H1 (cell line): ENCODE measurements at regions not wholly inside any gene's neighbourhood (a gene's known extent, or its start where the extent isn't known, plus 50 kb on each side); places are given as distances from the start of the nearest gene placed in this dataset.

Experiments
- CTCF ChIA-PET: fragments of 300-600 bp; sonication (Branson Sonifier 250); formaldehyde crosslinking; loops from one replicate; lab custom pipeline; 2021; ENCODE audit not compliant: partially characterized antibody; lab: Charles Lee
- POLR2A ChIA-PET: fragments of 300-600 bp; sonication (Branson Sonifier 250); formaldehyde crosslinking; loops from one replicate; lab custom pipeline; 2021; ENCODE audit warnings: inconsistent platforms; ENCODE audit not compliant: partially characterized antibody; lab: Charles Lee
- DNase-seq, 2 experiments: peaks; one replicate each; pipeline versions ENCODE4 v3.0.0 to v3.0.0-alpha.2; 2010 to 2022; ENCODE audit warnings: low spot score in 2 of 2, low read depth in 1 of 2, mixed read lengths in 1 of 2
- FAIRE-seq: peaks from 2 replicates; lab custom pipeline; 2011; peaks lifted over from hg19 to GRCh38; lab: Jason Lieb, UNC
- H2AFZ ChIP-seq: 2 replicates; pipeline ENCODE4 v1.8.1; 2012; ENCODE audit warnings: low read length, inconsistent platforms
- H2AK5ac ChIP-seq: 2 replicates; pipeline ENCODE4 v1.6.1; 2013; ENCODE audit warnings: low read depth, low read length
- H2BK120ac ChIP-seq: replicated peaks from 2 replicates; pipeline ENCODE3; 2013; ENCODE audit warnings: low read depth, low read length, inconsistent platforms
- H2BK12ac ChIP-seq: 2 replicates; pipeline ENCODE4 v1.6.1; 2013; ENCODE audit warnings: low read depth, low read length
- H2BK15ac ChIP-seq: 2 replicates; pipeline ENCODE4 v1.6.1; 2013; ENCODE audit warnings: low read length
- H2BK20ac ChIP-seq: 2 replicates; pipeline ENCODE4 v1.6.1; 2013; ENCODE audit warnings: low read length
- H2BK5ac ChIP-seq: 2 replicates; pipeline ENCODE4 v1.6.1; 2013; ENCODE audit warnings: low read depth, low read length
- H3K14ac ChIP-seq: 2 replicates; pipeline ENCODE4 v1.6.1; 2013; ENCODE audit warnings: inconsistent platforms; ENCODE audit not compliant: insufficient read length
- H3K18ac ChIP-seq: 2 replicates; pipeline ENCODE4 v1.6.1; 2013; ENCODE audit warnings: low read length; ENCODE audit errors: extremely low read depth
- H3K23ac ChIP-seq: 2 replicates; pipeline ENCODE4 v1.6.1; 2013; ENCODE audit warnings: inconsistent platforms; ENCODE audit not compliant: insufficient read length
- H3K23me2 ChIP-seq: 2 replicates; pipeline ENCODE4 v1.6.1; 2013; ENCODE audit warnings: low read depth, low read length
- H3K27ac ChIP-seq: 2 replicates; pipeline ENCODE4 v1.6.1; 2011; ENCODE audit warnings: low read depth, low read length, inconsistent platforms
- H3K27me3 ChIP-seq, 4 experiments: replicated peaks in 1 of 4; 1 replicate in 1 of 4; 2 replicates in 3 of 4; pipeline versions ENCODE4 v1.6.1 to v1.8.1; 2011 to 2013; ENCODE audit warnings: low read length in 3 of 4, mild to moderate bottlenecking in 3 of 4, inconsistent platforms in 2 of 4, mixed read lengths in 2 of 4, moderate library complexity in 1 of 4; ENCODE audit not compliant: control insufficient read depth in 3 of 4, insufficient read depth in 3 of 4; ENCODE audit errors: extremely low read depth in 1 of 4
- H3K36me3 ChIP-seq, 4 experiments: 2 replicates each; pipeline versions ENCODE4 v1.6.1 to v1.8.1; 2011 to 2013; ENCODE audit warnings: mild to moderate bottlenecking in 4 of 4, low read length in 3 of 4, moderate library complexity in 2 of 4, control low read depth in 1 of 4, inconsistent platforms in 1 of 4; ENCODE audit not compliant: insufficient read depth in 4 of 4, control insufficient read depth in 2 of 4
- H3K4ac ChIP-seq: replicated peaks from 2 replicates; pipeline ENCODE3; 2013; ENCODE audit warnings: low read length, low read depth, mixed read lengths, inconsistent platforms; ENCODE audit not compliant: insufficient read length
- H3K4me1 ChIP-seq, 4 experiments: replicated peaks in 1 of 4; 1 replicate in 1 of 4; 2 replicates in 3 of 4; pipeline versions ENCODE4 v1.6.1 to v1.8.1; 2011 to 2013; ENCODE audit warnings: low read length in 3 of 4, inconsistent platforms in 2 of 4, mixed read lengths in 1 of 4; ENCODE audit not compliant: insufficient read depth in 4 of 4, control insufficient read depth in 3 of 4
- H3K4me2 ChIP-seq, 2 experiments: 2 replicates each; pipeline versions ENCODE4 v1.6.1 to v1.8.1; 2011 to 2013; ENCODE audit warnings: low read depth in 2 of 2, low read length in 2 of 2, control low read depth in 1 of 2, inconsistent platforms in 1 of 2, mild to moderate bottlenecking in 1 of 2; ENCODE audit not compliant: insufficient read depth in 1 of 2
- H3K4me3 ChIP-seq, 4 experiments: fragments of 200-600, 300-600 bp in 1 of 4; sonication (generic), shearing (Covaris generic), sonication (Bioruptor Twin) in 1 of 4; 2 replicates each; pipeline versions ENCODE4 v1.5.1 to v1.8.1; 2011 to 2016; ENCODE audit warnings: low read length in 4 of 4, low read depth in 3 of 4, control low read depth in 2 of 4, inconsistent platforms in 2 of 4, mild to moderate bottlenecking in 2 of 4, mixed read lengths in 1 of 4, moderate library complexity in 1 of 4; ENCODE audit not compliant: insufficient read depth in 2 of 4; ENCODE audit errors: extremely low read depth in 1 of 4
- H3K56ac ChIP-seq: replicated peaks from 2 replicates; pipeline ENCODE3; 2013; ENCODE audit warnings: low read depth, mild to moderate bottlenecking, mixed read lengths, low read length, inconsistent platforms; ENCODE audit not compliant: insufficient read length
- H3K79me1 ChIP-seq: 2 replicates; pipeline ENCODE4 v1.6.1; 2013; ENCODE audit warnings: low read depth, low read length, control low read depth
- H3K79me2 ChIP-seq, 2 experiments: 2 replicates each; pipeline versions ENCODE4 v1.6.1 to v1.8.1; 2012 to 2013; ENCODE audit warnings: low read length in 2 of 2, mild to moderate bottlenecking in 2 of 2, inconsistent platforms in 1 of 2; ENCODE audit not compliant: insufficient read depth in 2 of 2, control insufficient read depth in 1 of 2
- H3K9ac ChIP-seq, 4 experiments: replicated peaks in 1 of 4; 1 replicate in 1 of 4; 2 replicates in 3 of 4; pipeline versions ENCODE4 v1.6.1 to v1.8.1; 2011 to 2013; ENCODE audit warnings: low read depth in 3 of 4, low read length in 3 of 4, control low read depth in 2 of 4, mild to moderate bottlenecking in 2 of 4, moderate library complexity in 2 of 4, inconsistent platforms in 1 of 4; ENCODE audit errors: extremely low read depth in 1 of 4
- H3K9me3 ChIP-seq, 2 experiments: 2 replicates each; pipeline versions ENCODE4 v1.6.1 to v1.8.1; 2012 to 2013; ENCODE audit warnings: mild to moderate bottlenecking in 2 of 2, moderate library complexity in 2 of 2, control low read depth in 1 of 2, inconsistent platforms in 1 of 2, low read depth in 1 of 2, low read length in 1 of 2, mixed read lengths in 1 of 2; ENCODE audit not compliant: insufficient read depth in 2 of 2
- H4K20me1 ChIP-seq, 2 experiments: replicated peaks in 1 of 2; 2 replicates each; pipeline versions ENCODE3 to v1.8.1; 2011 to 2013; ENCODE audit warnings: inconsistent platforms in 2 of 2, low read length in 2 of 2, mild to moderate bottlenecking in 1 of 2; ENCODE audit not compliant: insufficient read depth in 2 of 2, control insufficient read depth in 1 of 2
- H4K5ac ChIP-seq: 2 replicates; pipeline ENCODE4 v1.6.1; 2013; ENCODE audit warnings: low read length, low read depth, mixed read lengths, inconsistent platforms; ENCODE audit not compliant: insufficient read length
- H4K8ac ChIP-seq: 2 replicates; pipeline ENCODE4 v1.8.0; 2013; ENCODE audit warnings: mild to moderate bottlenecking, moderate library complexity, low read length, inconsistent platforms; ENCODE audit not compliant: insufficient read depth; ENCODE audit errors: extremely low read depth
- H4K91ac ChIP-seq: replicated peaks from 2 replicates; pipeline ENCODE3; 2013; ENCODE audit warnings: low read length, mixed read lengths, inconsistent platforms; ENCODE audit not compliant: insufficient read length
- ASH2L ChIP-seq: fragments of 200-600, 300-600 bp; sonication (generic); IDR thresholded peaks from one replicate; pipeline ENCODE4 v1.7.1; 2017; ENCODE audit warnings: low read length
- CHD1 ChIP-seq: IDR thresholded peaks from 2 replicates; pipeline ENCODE4 v1.6.1; 2012; ENCODE audit warnings: low read depth, low read length, improper control_type of control experiment
- CHD2 ChIP-seq: IDR thresholded peaks from 2 replicates; pipeline ENCODE4 v1.6.1; 2012; ENCODE audit warnings: low read length, improper control_type of control experiment
- CTBP2 ChIP-seq: IDR thresholded peaks from 2 replicates; pipeline ENCODE4 v1.7.0; 2011; ENCODE audit warnings: borderline replicate concordance, mild to moderate bottlenecking, moderate library complexity, mixed read lengths, low read length; ENCODE audit not compliant: insufficient read depth, insufficient read length
- MAX ChIP-seq: IDR thresholded peaks from 2 replicates; pipeline ENCODE4 v1.6.1; 2012; ENCODE audit warnings: inconsistent platforms
- POLR2AphosphoS5 ChIP-seq: IDR thresholded peaks from 2 replicates; pipeline ENCODE4 v1.6.1; 2011; ENCODE audit warnings: low read depth, low read length
- SAP30 ChIP-seq: fragments of 300-600 bp; sonication (generic); IDR thresholded peaks from 2 replicates; pipeline ENCODE4 v1.7.1; 2012; ENCODE audit warnings: low read length, moderate library complexity, mild to moderate bottlenecking, inconsistent platforms; ENCODE audit not compliant: insufficient read depth, insufficient replicate concordance
- SIRT6 ChIP-seq: IDR thresholded peaks from one replicate; pipeline ENCODE4 v1.7.1; 2012; ENCODE audit warnings: low read length, inconsistent platforms
- SP1 ChIP-seq: IDR thresholded peaks from 2 replicates; pipeline ENCODE4 v1.6.1; 2011; ENCODE audit warnings: low read depth, low read length
- TBP ChIP-seq: IDR thresholded peaks from 2 replicates; pipeline ENCODE4 v1.6.1; 2011; ENCODE audit warnings: low read depth, low read length, improper control_type of control experiment
- ZNF274 ChIP-seq: IDR thresholded peaks from 2 replicates; pipeline ENCODE4 v1.7.0; 2012; ENCODE audit warnings: low read length, borderline replicate concordance; ENCODE audit errors: extremely low read depth
- WGBS, 2 experiments: shearing (Covaris generic) in 1 of 2; methylation state at CpG; one replicate each; pipeline versions ENCODE4 v1.1.6 to v1.1.7; 2013 to 2015; ENCODE audit warnings: low lambda C conversion rate in 2 of 2, mixed read lengths in 2 of 2, inconsistent platforms in 1 of 2, low coverage in 1 of 2, missing lambda C conversion rate in 1 of 2; ENCODE audit not compliant: insufficient replicate concordance in 2 of 2, insufficient coverage in 1 of 2, insufficient read length in 1 of 2; ENCODE audit errors: extremely low coverage in 1 of 2, missing lambda C conversion rate in 1 of 2; 5-methylcytosine and 5-hydroxymethylcytosine counted together

- H3K4me2 ChIP-seq, result peak overlapping the region; percentile 23 to 44
- no peak overlapping the region; a peak in 1 of 7 replicates for H3K9ac ChIP-seq
- H2BK15ac ChIP-seq, result no peak overlapping the region
- H3K18ac ChIP-seq, result peak overlapping the region; percentile 71; the same call in 1 of the 2 replicates
- H3K23me2 ChIP-seq, result no peaks in the 10 kb centered on the region
- no peaks in the 10 kb centered on the region for H3K79me2 ChIP-seq
- no peaks in the 10 kb centered on the region for H3K9me3 ChIP-seq
- H3K4me3 ChIP-seq, result peak overlapping the region in 1 of 4 experiments; percentile 33; a peak in 1 of 8 replicates
- no peak overlapping the region for H2BK20ac ChIP-seq
- peak; percentile 53 to 77 for DNase-seq
- 73% methylated on average over 38 of the region's 45 CpGs; no CpG with 5 or more reads in 1 of the 2 experiments for WGBS, 2 experiments
- ChIA-PET POLR2A (interaction anchor here (1.1 to 3.6 kb wide), 4 partner anchors 9 to 57 kb away, joined by 3 to 24 read pairs (median 4); no protein-coding TSS in a partner anchor), CTCF (interaction anchor here (1.2 to 3.0 kb wide), 11 partner anchors 8 to 338 kb away, joined by 3 to 16 read pairs (median 6); no protein-coding TSS in a partner anchor)
- peak overlapping the region; percentile 80 for H4K91ac ChIP-seq
- H2AFZ ChIP-seq, result peak overlapping the region; percentile 93; the same call in 1 of the 2 replicates
- H3K27me3 ChIP-seq, result peaks cover 0 to 9% (median 5%) of the 10 kb centered on the region in 4 experiments; a peak in 4 of 7 replicates
- H2AK5ac ChIP-seq, result no peak overlapping the region
- no peaks in the 10 kb centered on the region for H3K79me1 ChIP-seq
- peaks cover 0 to 11% (median 10%) of the 10 kb centered on the region in 4 experiments; a peak in 6 of 7 replicates for H3K4me1 ChIP-seq
- peak overlapping the region; percentile 73 for H4K5ac ChIP-seq
- no peaks in the 10 kb centered on the region for H3K36me3 ChIP-seq
- H3K27ac ChIP-seq, result no peak overlapping the region
- no peak overlapping the region for H3K23ac ChIP-seq
- no peak overlapping the region for H3K4ac ChIP-seq
- H4K20me1 ChIP-seq, result no peaks in the 10 kb centered on the region
- peak overlapping the region; percentile 55; the same call in 1 of the 2 replicates for H2BK12ac ChIP-seq
- FAIRE-seq, result no peak
- H3K14ac ChIP-seq, result no peak overlapping the region
- no peak overlapping the region for H3K56ac ChIP-seq
- H2BK5ac ChIP-seq, result no peak overlapping the region; the same call in 1 of the 2 replicates
- peak overlapping the region; percentile 28; the same call in 1 of the 2 replicates for H4K8ac ChIP-seq
- no peak overlapping the region for H2BK120ac ChIP-seq
- TF ChIP-seq CHD2 (peak; percentile 37; the same call in 1 of the 2 replicates), SIRT6 (no peak), TBP (no peak; the same call in 1 of the 2 replicates), POLR2AphosphoS5 (no peak), CHD1 (no peak), SP1 (0 out of 2 replicates have a peak, but pooled peaks have one; percentile 12), MAX (peak; percentile 86), ASH2L (no peak), SAP30 (no peak), ZNF274 (no peak), CTBP2 (no peak)
Measured at GRCh38 chr2:121018136-121019061, 266.6 kb downstream of the TFCP2L1 start.
